ENCODE measurements at regions not wholly inside any gene's neighbourhood (a gene's known extent, or its start where the extent isn't known, plus 50 kb on each side); places are given as distances from the start of the nearest gene placed in this dataset.

DNA sequence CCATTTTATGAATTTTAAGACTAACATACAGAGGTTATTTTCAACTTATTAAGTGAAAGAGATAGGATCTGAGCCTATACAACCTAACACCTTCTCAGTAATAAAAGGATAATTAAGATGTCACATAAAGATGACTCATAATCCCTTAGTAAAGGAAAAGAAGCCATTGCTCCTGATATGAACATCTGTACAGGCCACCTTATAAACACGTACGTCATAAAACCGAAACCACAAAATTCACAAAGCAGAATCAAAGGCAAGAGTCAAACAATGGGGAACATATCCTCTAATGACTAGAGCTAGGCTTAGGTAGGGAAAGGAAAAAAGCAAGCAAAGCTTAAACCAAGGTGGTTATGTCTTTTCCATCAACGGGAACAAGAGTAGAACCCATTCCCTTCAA, 103.5 kb downstream of the KCNA4 start:
- no peak for DNase-seq (ENCODE audit: low read depth, low spot score)
- TF ChIP-seq POLR2AphosphoS5 (IDR thresholded peaks at IDR 0.05; ENCODE audit: borderline replicate concordance, low read depth, low read length) (no peak), EZH2 (IDR thresholded peaks at IDR 0.05) (no peak), FOXP2 (optimal IDR thresholded peaks at IDR 0.05; ENCODE audit: control extremely low read depth, extremely low read length, insufficient read depth) (no peak)
- Histone ChIP-seq H3K36me3 (ENCODE audit: insufficient read depth, low read length) (no peaks in the 10 kb centered on the region), H3K9ac (ENCODE audit: insufficient read length) (no peak overlapping the region), H3K9me3 (ENCODE audit: low read depth, low read length) (no peaks in the 10 kb centered on the region), H3K4me3 (no peak overlapping the region), H3K27ac (no peak overlapping the region)

DNA sequence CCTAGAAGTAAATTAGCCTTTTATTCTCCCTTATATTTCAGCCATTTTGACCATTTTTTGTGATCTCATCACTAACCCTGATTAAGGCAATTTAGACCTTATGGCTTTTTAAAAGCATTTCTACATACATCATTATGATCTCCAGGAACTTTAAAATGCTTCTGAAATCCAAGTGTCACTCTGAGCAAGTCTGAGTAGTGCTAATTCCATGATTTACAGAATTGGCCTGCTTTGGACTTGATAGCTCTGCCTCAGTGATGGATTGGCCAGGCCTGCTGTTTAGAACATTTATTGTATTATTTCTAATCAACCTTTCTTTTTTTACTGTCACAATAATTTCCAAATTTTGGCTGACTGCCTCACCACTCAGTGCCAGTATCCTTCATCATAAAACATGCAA, 116.4 kb downstream of the KCNA4 start:
- Histone ChIP-seq H3K9me3 (ENCODE audit: low read depth, low read length) (no peaks in the 10 kb centered on the region), H3K27ac (no peak overlapping the region), H3K36me3 (ENCODE audit: insufficient read depth, low read length) (no peaks in the 10 kb centered on the region), H3K4me3 (no peak overlapping the region), H3K9ac (ENCODE audit: insufficient read length) (no peak overlapping the region)
- TF ChIP-seq FOXP2 (optimal IDR thresholded peaks at IDR 0.05; ENCODE audit: control extremely low read depth, extremely low read length, insufficient read depth), result no peak
- TF ChIP-seq POLR2AphosphoS5 (IDR thresholded peaks at IDR 0.05; ENCODE audit: borderline replicate concordance, low read depth, low read length), result no peak
- no peak for DNase-seq (ENCODE audit: low read depth, low spot score)

DNA sequence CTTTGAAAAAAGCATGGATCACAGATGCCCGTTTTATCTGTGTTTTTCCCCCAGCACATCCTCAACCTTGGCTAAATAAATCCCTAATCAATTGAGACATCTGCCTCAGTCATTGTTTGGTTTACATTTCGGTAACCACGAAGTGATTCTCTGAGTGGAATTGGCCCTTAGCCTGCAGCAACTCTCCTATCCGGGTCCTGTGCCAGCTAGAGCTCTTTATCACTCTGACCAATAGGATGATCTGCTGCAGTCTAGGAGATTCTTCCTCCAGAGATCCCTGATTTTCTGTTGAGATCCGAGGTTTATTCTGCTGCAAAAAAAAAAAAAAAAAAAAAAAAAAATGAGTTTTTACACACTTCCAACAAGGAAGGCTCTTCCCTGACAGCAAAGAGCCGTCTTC, 137.3 kb downstream of the KCNA4 start:
- no peak overlapping the region for H3K9ac ChIP-seq (ENCODE audit: insufficient read length)
- no peak for DNase-seq (ENCODE audit: low read depth, low spot score)
- H3K27ac ChIP-seq, result no peak overlapping the region
- H3K9me3 ChIP-seq (ENCODE audit: low read depth, low read length), result no peaks in the 10 kb centered on the region
- no peak overlapping the region for H3K4me3 ChIP-seq
- TF ChIP-seq FOXP2 (optimal IDR thresholded peaks at IDR 0.05; ENCODE audit: control extremely low read depth, extremely low read length, insufficient read depth), result no peak
- H3K36me3 ChIP-seq (ENCODE audit: insufficient read depth, low read length), result no peaks in the 10 kb centered on the region

DNA sequence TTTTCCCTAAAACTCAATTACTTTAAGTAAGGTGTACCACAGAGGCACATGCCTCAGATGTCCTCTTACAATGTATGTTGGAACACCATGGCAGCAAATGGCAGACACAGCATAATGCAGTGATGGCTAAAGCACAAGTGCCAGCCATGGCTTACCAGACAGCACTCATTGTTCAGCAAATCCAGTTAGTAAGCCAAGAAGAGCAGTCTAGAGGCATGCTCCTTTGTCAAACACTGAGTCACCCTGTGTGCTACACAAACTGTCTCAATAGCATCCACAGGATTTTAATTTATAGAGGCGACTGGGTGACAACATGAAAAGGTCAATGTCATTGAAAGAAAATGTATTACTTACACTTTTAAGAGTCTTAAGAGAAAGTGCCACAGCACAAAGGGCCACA, 140.6 kb downstream of the KCNA4 start:
- Histone ChIP-seq H3K36me3 (ENCODE audit: insufficient read depth, low read length) (no peaks in the 10 kb centered on the region), H3K27ac (no peak overlapping the region), H3K9me3 (ENCODE audit: low read depth, low read length) (no peaks in the 10 kb centered on the region), H3K9ac (ENCODE audit: insufficient read length) (no peak overlapping the region), H3K4me3 (no peak overlapping the region)
- DNase-seq (ENCODE audit: low read depth, low spot score), result no peak
- no peak for TF ChIP-seq POLR2AphosphoS5 (IDR thresholded peaks at IDR 0.05; ENCODE audit: borderline replicate concordance, low read depth, low read length)
- TF ChIP-seq EZH2 (IDR thresholded peaks at IDR 0.05), result no peak
- no peak for TF ChIP-seq FOXP2 (optimal IDR thresholded peaks at IDR 0.05; ENCODE audit: control extremely low read depth, extremely low read length, insufficient read depth)

DNA sequence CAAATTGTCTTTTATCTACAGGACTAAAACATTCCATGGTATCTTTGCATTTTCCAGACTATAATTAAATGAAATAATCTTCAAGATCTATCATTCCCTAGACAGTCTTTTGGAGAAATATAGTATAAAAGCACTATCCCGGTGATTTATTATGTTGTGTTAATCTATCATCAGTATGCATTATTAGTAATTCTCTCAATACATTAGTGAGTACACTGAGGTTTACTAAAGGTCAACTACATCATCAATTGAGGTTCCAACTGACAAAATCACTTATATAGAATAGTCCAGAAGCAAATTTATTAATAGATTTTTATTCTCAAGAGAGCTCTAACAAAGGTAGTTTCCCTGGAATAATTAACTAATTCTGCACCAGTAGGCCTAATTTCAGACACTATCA, 169.6 kb downstream of the KCNA4 start:
- Histone ChIP-seq H3K36me3 (ENCODE audit: insufficient read depth, low read length) (no peaks in the 10 kb centered on the region), H3K27ac (no peak overlapping the region), H3K9me3 (ENCODE audit: low read depth, low read length) (0 out of 2 replicates have a peak, but pooled peaks cover 4% of the 10 kb centered on the region), H3K9ac (ENCODE audit: insufficient read length) (no peak overlapping the region), H3K4me3 (no peak overlapping the region)
- TF ChIP-seq FOXP2 (optimal IDR thresholded peaks at IDR 0.05; ENCODE audit: control extremely low read depth, extremely low read length, insufficient read depth) (no peak), EZH2 (IDR thresholded peaks at IDR 0.05) (no peak), POLR2AphosphoS5 (IDR thresholded peaks at IDR 0.05; ENCODE audit: borderline replicate concordance, low read depth, low read length) (no peak)
- no peak for DNase-seq (ENCODE audit: low read depth, low spot score)

DNA sequence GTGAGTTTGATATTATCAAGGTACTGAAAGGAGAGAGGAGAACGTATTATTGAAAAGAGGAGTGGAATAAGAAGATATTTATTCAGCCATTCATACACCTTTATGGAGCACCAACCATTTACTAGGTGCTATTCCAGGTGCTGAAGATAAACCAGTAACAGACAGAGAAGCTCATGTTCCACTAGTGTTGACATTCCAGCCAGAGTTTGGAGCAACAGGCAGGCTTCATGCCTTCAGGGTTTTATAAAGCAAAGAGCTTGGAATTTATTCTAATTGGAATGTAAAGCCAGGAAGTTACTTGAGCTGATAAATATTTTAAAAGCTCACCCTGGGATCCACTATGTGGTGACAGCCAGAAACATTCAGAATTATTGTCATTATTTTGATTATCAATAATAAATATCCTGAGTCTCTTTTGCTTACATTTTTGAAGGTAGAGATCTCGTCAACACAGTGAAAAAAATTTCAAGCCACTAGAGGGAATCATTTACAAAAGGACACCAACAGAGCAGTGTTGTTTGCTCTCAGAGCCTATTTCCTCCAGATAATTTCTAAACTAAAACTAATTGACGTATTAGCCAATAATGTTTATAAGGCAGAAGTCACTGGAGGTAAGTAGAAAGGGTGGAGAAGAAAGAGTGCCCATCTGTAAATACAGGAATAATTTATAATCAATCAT, 172.0 kb downstream of the KCNA4 start:
- no peak overlapping the region for H3K9ac ChIP-seq (ENCODE audit: insufficient read length)
- no peak overlapping the region for H3K4me3 ChIP-seq
- TF ChIP-seq POLR2AphosphoS5 (IDR thresholded peaks at IDR 0.05; ENCODE audit: borderline replicate concordance, low read depth, low read length) (no peak), FOXP2 (optimal IDR thresholded peaks at IDR 0.05; ENCODE audit: control extremely low read depth, extremely low read length, insufficient read depth) (no peak), EZH2 (IDR thresholded peaks at IDR 0.05) (no peak)
- 0 out of 2 replicates have a peak, but pooled peaks cover 4% of the 10 kb centered on the region for H3K9me3 ChIP-seq (ENCODE audit: low read depth, low read length)
- H3K36me3 ChIP-seq (ENCODE audit: insufficient read depth, low read length), result no peaks in the 10 kb centered on the region
- H3K27ac ChIP-seq, result no peak overlapping the region
- DNase-seq (ENCODE audit: low read depth, low spot score), result no peak

DNA sequence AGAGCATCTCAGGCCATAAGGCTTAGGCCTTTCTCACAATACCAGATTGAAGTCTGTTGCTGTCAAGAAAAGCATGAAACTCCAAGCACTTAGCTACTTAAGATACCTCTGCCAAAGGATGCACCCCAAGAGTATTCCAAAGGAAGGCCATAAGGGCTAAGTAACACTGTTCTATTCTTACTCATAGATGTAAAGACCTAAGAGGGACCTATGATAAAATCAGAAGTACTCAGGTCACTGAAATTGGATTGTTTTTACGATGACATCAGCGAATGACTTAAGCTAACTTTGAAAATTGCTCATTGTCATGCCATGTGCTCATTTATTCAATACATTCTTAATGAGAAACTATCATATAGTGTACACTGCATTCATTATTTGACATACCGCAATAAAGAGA, 172.8 kb downstream of the KCNA4 start:
- Histone ChIP-seq H3K4me3 (no peak overlapping the region), H3K36me3 (ENCODE audit: insufficient read depth, low read length) (no peaks in the 10 kb centered on the region), H3K27ac (no peak overlapping the region), H3K9ac (ENCODE audit: insufficient read length) (no peak overlapping the region), H3K9me3 (ENCODE audit: low read depth, low read length) (0 out of 2 replicates have a peak, but pooled peaks cover 4% of the 10 kb centered on the region)
- TF ChIP-seq FOXP2 (optimal IDR thresholded peaks at IDR 0.05; ENCODE audit: control extremely low read depth, extremely low read length, insufficient read depth) (no peak), EZH2 (IDR thresholded peaks at IDR 0.05) (no peak), POLR2AphosphoS5 (IDR thresholded peaks at IDR 0.05; ENCODE audit: borderline replicate concordance, low read depth, low read length) (no peak)
- DNase-seq (ENCODE audit: low read depth, low spot score), result no peak

DNA sequence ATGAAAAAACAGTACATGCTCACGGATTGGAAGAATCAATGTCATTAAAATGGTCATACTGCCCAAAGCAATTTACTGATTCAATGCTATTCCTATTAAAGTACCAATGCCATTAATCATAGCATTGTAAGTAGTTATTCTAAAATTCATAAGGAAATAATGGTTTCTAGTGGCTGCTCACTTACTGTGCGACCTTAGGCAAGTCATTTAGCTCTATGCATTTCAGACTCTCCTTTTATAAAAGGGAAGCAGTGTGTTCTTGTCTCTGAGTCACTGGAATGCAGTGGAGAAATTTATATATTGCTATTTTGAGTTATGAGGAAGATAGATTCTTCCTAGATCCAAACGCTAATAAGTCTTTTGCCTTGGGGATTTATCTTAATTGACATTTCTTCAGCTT, 174.8 kb downstream of the KCNA4 start:
- Histone ChIP-seq H3K9ac (ENCODE audit: insufficient read length) (no peak overlapping the region), H3K27ac (no peak overlapping the region), H3K4me3 (no peak overlapping the region), H3K36me3 (ENCODE audit: insufficient read depth, low read length) (no peaks in the 10 kb centered on the region), H3K9me3 (ENCODE audit: low read depth, low read length) (no peaks in the 10 kb centered on the region)
- DNase-seq (ENCODE audit: low read depth, low spot score), result no peak
- TF ChIP-seq POLR2AphosphoS5 (IDR thresholded peaks at IDR 0.05; ENCODE audit: borderline replicate concordance, low read depth, low read length), result no peak
- TF ChIP-seq EZH2 (IDR thresholded peaks at IDR 0.05), result no peak
- TF ChIP-seq FOXP2 (optimal IDR thresholded peaks at IDR 0.05; ENCODE audit: control extremely low read depth, extremely low read length, insufficient read depth), result no peak

DNA sequence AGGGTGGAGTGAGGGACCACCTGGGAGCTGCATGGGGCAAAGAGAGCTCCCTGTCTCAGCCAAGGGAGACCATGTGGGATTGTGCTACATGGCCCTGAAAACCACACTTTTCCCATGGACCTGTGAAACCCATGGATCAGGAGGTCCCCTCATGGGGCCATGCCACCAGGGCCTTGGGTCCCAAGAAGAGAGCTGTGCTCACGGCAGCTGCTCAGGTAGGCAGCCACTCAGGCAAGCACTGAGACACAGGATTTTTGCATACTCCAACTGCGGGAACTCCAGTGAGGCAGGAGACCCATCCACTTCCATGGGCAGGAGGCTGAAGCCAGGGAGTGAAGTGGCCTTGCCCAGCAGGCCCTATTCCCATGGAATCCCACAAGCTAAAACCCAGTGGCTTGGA, 190.0 kb downstream of the KCNA4 start:
- Histone ChIP-seq H3K36me3 (ENCODE audit: insufficient read depth, low read length) (no peaks in the 10 kb centered on the region), H3K9ac (ENCODE audit: insufficient read length) (no peak overlapping the region), H3K9me3 (ENCODE audit: low read depth, low read length) (no peaks in the 10 kb centered on the region), H3K27ac (no peak overlapping the region), H3K4me3 (no peak overlapping the region)
- TF ChIP-seq POLR2AphosphoS5 (IDR thresholded peaks at IDR 0.05; ENCODE audit: borderline replicate concordance, low read depth, low read length) (no peak), FOXP2 (optimal IDR thresholded peaks at IDR 0.05; ENCODE audit: control extremely low read depth, extremely low read length, insufficient read depth) (no peak), EZH2 (IDR thresholded peaks at IDR 0.05) (no peak)
- DNase-seq (ENCODE audit: low read depth, low spot score), result no peak
